Neural cell (in vitro differentiated cells): ENCODE measurements at regions not wholly inside any gene's neighbourhood (a gene's known extent, or its start where the extent isn't known, plus 50 kb on each side); places are given as distances from the start of the nearest gene placed in this dataset.

Source experiments
- H2AFZ ChIP-seq: fragments of 200-600, 300-800 bp; sonication (generic), shearing (Covaris generic); 2 replicates; pipeline ENCODE4 v1.6.0; 2014; ENCODE audit warnings: low read depth, mild to moderate bottlenecking, antibody characterized with exemption, low read length, moderate library complexity
- H3F3A ChIP-seq: fragments of 200-600 bp; shearing (Covaris generic); 2 replicates; pipeline ENCODE4 v1.6.1; 2016; ENCODE audit warnings: mild to moderate bottlenecking, moderate library complexity, mixed read lengths, antibody characterized with exemption, low read length; ENCODE audit not compliant: insufficient read depth, poor library complexity, severe bottlenecking
- H3K27ac ChIP-seq: fragments of 200-600, 300-800 bp; sonication (generic), shearing (Covaris generic); 2 replicates; pipeline ENCODE4 v1.5.1; 2014; ENCODE audit warnings: mild to moderate bottlenecking, low read length, moderate library complexity
- H3K27me3 ChIP-seq: fragments of 300-800, 200-600 bp; sonication (generic), shearing (Covaris generic); 2 replicates; pipeline ENCODE4 v1.6.0; 2014; ENCODE audit warnings: mild to moderate bottlenecking, low read depth, low read length, moderate library complexity; ENCODE audit not compliant: insufficient read depth
- H3K36me3 ChIP-seq: fragments of 300-800, 200-600 bp; sonication (generic), shearing (Covaris generic); 2 replicates; pipeline ENCODE4 v1.5.1; 2014; ENCODE audit warnings: mild to moderate bottlenecking, antibody characterized with exemption, low read length, moderate library complexity; ENCODE audit not compliant: insufficient read depth
- H3K4me2 ChIP-seq: fragments of 300-800, 200-600 bp; sonication (generic), shearing (Covaris generic); 2 replicates; pipeline ENCODE4 v1.6.0; 2014; ENCODE audit warnings: mild to moderate bottlenecking, low read length
- H3K4me3 ChIP-seq: fragments of 300-800, 200-600 bp; sonication (generic), shearing (Covaris generic); 2 replicates; pipeline ENCODE4 v1.5.1; 2014; ENCODE audit warnings: mild to moderate bottlenecking, low read length, moderate library complexity
- H3K79me2 ChIP-seq: fragments of 200-600 bp; shearing (Covaris generic); replicated peaks from 2 replicates; pipeline ENCODE4 v1.6.0; 2014; ENCODE audit warnings: mild to moderate bottlenecking, low read length, moderate library complexity; ENCODE audit not compliant: insufficient read depth
- H3K9ac ChIP-seq: fragments of 300-800, 200-600 bp; sonication (generic), shearing (Covaris generic); 2 replicates; pipeline ENCODE4 v1.6.1; 2016; ENCODE audit warnings: mild to moderate bottlenecking, low read length, mixed read lengths
- H3K9me2 ChIP-seq: fragments of 200-600 bp; shearing (Covaris generic); 2 replicates; pipeline ENCODE4 v1.6.1; 2016; ENCODE audit warnings: mild to moderate bottlenecking, low read length, mixed read lengths; ENCODE audit not compliant: insufficient read depth
- H3K9me3 ChIP-seq: fragments of 200-600, 300-800 bp; sonication (generic), shearing (Covaris generic); 2 replicates; pipeline ENCODE4 v1.6.1; 2016; ENCODE audit warnings: mild to moderate bottlenecking, mixed run types, low read length, moderate library complexity, mixed read lengths
- H4K20me1 ChIP-seq: fragments of 200-600 bp; shearing (Covaris generic); 2 replicates; pipeline ENCODE4 v1.6.1; 2016; ENCODE audit warnings: mild to moderate bottlenecking, mixed run types; ENCODE audit not compliant: insufficient read depth
- CTCF ChIP-seq: fragments of 450-650 bp; IDR thresholded peaks from 2 replicates; pipeline ENCODE4 v1.5.1; 2014; ENCODE audit warnings: antibody characterized with exemption, mild to moderate bottlenecking, moderate library complexity; ENCODE audit not compliant: poor library complexity, severe bottlenecking
- EP300 ChIP-seq: fragments of 450-650 bp; conservative IDR thresholded peaks from 2 replicates; pipeline ENCODE4 v1.6.1; 2014; ENCODE audit warnings: antibody characterized with exemption, mild to moderate bottlenecking, moderate library complexity; ENCODE audit not compliant: poor library complexity, severe bottlenecking
- EZH2 ChIP-seq: fragments of 200-600, 300-800 bp; shearing (Covaris generic), sonication (generic); IDR thresholded peaks from 2 replicates; pipeline ENCODE4 v1.6.1; 2014; ENCODE audit warnings: antibody characterized with exemption, low read length, borderline replicate concordance, mild to moderate bottlenecking; ENCODE audit not compliant: insufficient read depth, poor library complexity, severe bottlenecking
- MXI1 ChIP-seq: fragments of 450-650 bp; conservative IDR thresholded peaks from 2 replicates; pipeline ENCODE4 v1.6.1; 2014; ENCODE audit warnings: antibody characterized with exemption, mild to moderate bottlenecking; ENCODE audit not compliant: poor library complexity, severe bottlenecking
- POLR2AphosphoS5 ChIP-seq: IDR thresholded peaks from 2 replicates; pipeline ENCODE4 v1.6.1; 2012
- RAD21 ChIP-seq: fragments of 450-650 bp; conservative IDR thresholded peaks from 2 replicates; pipeline ENCODE4 v1.6.1; 2014; ENCODE audit warnings: antibody characterized with exemption, mild to moderate bottlenecking, moderate library complexity
- REST ChIP-seq: IDR thresholded peaks from 2 replicates; pipeline ENCODE4 v1.6.1; 2012; ENCODE audit warnings: borderline replicate concordance
- SMC3 ChIP-seq: fragments of 450-650 bp; conservative IDR thresholded peaks from 2 replicates; pipeline ENCODE4 v1.6.1; 2014; ENCODE audit warnings: antibody characterized with exemption, mild to moderate bottlenecking, moderate library complexity; ENCODE audit not compliant: poor library complexity
- TAF1 ChIP-seq: IDR thresholded peaks from 2 replicates; pipeline ENCODE4 v1.6.1; 2012; ENCODE audit warnings: low read depth

- Histone ChIP-seq H4K20me1 (no peaks in the 10 kb centered on the region), H3K79me2 (no peaks in the 10 kb centered on the region), H3K4me2 (no peak overlapping the region), H3K9ac (no peak overlapping the region), H3K9me3 (no peaks in the 10 kb centered on the region), H3K4me3 (no peak overlapping the region), H2AFZ (no peak overlapping the region), H3K27me3 (no peaks in the 10 kb centered on the region), H3K36me3 (no peaks in the 10 kb centered on the region), H3K9me2 (no peaks in the 10 kb centered on the region), H3F3A (no peaks in the 10 kb centered on the region), H3K27ac (no peak overlapping the region)
- TF ChIP-seq POLR2AphosphoS5: no peak
- no peak for TF ChIP-seq RAD21
- no peak for TF ChIP-seq EZH2
- no peak for TF ChIP-seq EP300
- no peak for TF ChIP-seq REST
- no peak for TF ChIP-seq MXI1
- TF ChIP-seq CTCF: no peak
- TF ChIP-seq SMC3: no peak
- no peak for TF ChIP-seq TAF1
These were observed 347.3 kb downstream of the THBS2 start for GRCh38 chr6:168906391-168906790.

- no peaks in the 10 kb centered on the region for H3F3A ChIP-seq
- no peak overlapping the region for H3K9ac ChIP-seq
- H3K4me2 ChIP-seq: no peak overlapping the region
- no peaks in the 10 kb centered on the region for H3K9me2 ChIP-seq
- no peak overlapping the region for H3K27ac ChIP-seq
- H3K27me3 ChIP-seq: no peaks in the 10 kb centered on the region
- H4K20me1 ChIP-seq: no peaks in the 10 kb centered on the region
- no peaks in the 10 kb centered on the region for H3K36me3 ChIP-seq
- H3K9me3 ChIP-seq: no peaks in the 10 kb centered on the region
- no peak overlapping the region for H2AFZ ChIP-seq
- H3K4me3 ChIP-seq: no peak overlapping the region
- H3K79me2 ChIP-seq: no peaks in the 10 kb centered on the region
- no peak for TF ChIP-seq REST
- no peak for TF ChIP-seq TAF1
- TF ChIP-seq RAD21: no peak
- TF ChIP-seq EZH2: no peak
- no peak for TF ChIP-seq SMC3
- no peak for TF ChIP-seq CTCF
- no peak for TF ChIP-seq MXI1
- TF ChIP-seq EP300: no peak
- no peak for TF ChIP-seq POLR2AphosphoS5
These were observed 348.1 kb downstream of the THBS2 start for GRCh38 chr6:168905451-168906090.
